ENCODE measurements at regions not wholly inside any gene's neighbourhood (a gene's known extent, or its start where the extent isn't known, plus 50 kb on each side); places are given as distances from the start of the nearest gene placed in this dataset.

DNA sequence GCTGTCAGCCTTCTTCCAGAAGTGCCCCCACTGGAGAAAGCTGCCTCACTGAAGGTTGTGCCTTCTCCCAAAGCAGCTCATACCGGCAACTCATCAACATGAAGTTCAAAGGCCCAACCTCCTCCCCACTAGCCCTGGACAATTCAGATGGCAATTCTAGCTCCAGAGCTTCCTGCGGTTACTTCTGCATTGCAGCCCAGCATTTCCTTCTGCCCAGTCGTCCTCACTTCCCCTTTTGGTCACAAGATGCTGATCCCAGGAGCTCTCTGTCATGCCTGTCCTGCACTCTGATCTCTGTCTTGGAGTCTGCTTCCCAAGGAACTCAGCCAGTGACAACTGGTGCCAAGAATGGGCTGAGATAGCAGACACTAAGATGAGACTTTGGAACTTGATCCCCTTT lies 178.2 kb upstream of the SOX9 start:
- H3K4me1 ChIP-seq (ENCODE audit: control insufficient read depth, insufficient read depth, low read length) = no peaks in the 10 kb centered on the region
- TF ChIP-seq, protein P1, sequence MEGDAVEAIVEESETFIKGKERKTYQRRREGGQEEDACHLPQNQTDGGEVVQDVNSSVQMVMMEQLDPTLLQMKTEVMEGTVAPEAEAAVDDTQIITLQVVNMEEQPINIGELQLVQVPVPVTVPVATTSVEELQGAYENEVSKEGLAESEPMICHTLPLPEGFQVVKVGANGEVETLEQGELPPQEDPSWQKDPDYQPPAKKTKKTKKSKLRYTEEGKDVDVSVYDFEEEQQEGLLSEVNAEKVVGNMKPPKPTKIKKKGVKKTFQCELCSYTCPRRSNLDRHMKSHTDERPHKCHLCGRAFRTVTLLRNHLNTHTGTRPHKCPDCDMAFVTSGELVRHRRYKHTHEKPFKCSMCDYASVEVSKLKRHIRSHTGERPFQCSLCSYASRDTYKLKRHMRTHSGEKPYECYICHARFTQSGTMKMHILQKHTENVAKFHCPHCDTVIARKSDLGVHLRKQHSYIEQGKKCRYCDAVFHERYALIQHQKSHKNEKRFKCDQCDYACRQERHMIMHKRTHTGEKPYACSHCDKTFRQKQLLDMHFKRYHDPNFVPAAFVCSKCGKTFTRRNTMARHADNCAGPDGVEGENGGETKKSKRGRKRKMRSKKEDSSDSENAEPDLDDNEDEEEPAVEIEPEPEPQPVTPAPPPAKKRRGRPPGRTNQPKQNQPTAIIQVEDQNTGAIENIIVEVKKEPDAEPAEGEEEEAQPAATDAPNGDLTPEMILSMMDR (IDR thresholded peaks at IDR 0.05) = no peak
- TF ChIP-seq TCF7L2 (IDR thresholded peaks at IDR 0.05; ENCODE audit: low read depth, low read length) = no peak
- TF ChIP-seq, protein P2, sequence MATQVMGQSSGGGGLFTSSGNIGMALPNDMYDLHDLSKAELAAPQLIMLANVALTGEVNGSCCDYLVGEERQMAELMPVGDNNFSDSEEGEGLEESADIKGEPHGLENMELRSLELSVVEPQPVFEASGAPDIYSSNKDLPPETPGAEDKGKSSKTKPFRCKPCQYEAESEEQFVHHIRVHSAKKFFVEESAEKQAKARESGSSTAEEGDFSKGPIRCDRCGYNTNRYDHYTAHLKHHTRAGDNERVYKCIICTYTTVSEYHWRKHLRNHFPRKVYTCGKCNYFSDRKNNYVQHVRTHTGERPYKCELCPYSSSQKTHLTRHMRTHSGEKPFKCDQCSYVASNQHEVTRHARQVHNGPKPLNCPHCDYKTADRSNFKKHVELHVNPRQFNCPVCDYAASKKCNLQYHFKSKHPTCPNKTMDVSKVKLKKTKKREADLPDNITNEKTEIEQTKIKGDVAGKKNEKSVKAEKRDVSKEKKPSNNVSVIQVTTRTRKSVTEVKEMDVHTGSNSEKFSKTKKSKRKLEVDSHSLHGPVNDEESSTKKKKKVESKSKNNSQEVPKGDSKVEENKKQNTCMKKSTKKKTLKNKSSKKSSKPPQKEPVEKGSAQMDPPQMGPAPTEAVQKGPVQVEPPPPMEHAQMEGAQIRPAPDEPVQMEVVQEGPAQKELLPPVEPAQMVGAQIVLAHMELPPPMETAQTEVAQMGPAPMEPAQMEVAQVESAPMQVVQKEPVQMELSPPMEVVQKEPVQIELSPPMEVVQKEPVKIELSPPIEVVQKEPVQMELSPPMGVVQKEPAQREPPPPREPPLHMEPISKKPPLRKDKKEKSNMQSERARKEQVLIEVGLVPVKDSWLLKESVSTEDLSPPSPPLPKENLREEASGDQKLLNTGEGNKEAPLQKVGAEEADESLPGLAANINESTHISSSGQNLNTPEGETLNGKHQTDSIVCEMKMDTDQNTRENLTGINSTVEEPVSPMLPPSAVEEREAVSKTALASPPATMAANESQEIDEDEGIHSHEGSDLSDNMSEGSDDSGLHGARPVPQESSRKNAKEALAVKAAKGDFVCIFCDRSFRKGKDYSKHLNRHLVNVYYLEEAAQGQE (IDR thresholded peaks at IDR 0.05; ENCODE audit: insufficient read depth in 1 of 2, low read depth in 2 of 2, low read length in 1 of 2) = no peak
- BruUV-seq (replicated peaks) = no TSS peak
- in situ Hi-C loops (cut with HindIII; ENCODE audit: low pct_unique_long_range_greater_than_20kb, low sequenced_read_pairs) = no loop called here
- intact Hi-C loops (cut with micrococcal nuclease; ENCODE audit: unreplicated experiment) = no loop called here
- no peaks in the 10 kb centered on the region for H3K36me3 ChIP-seq (ENCODE audit: control insufficient read depth, insufficient read depth, low read length)
- no peak overlapping the region for H3K27ac ChIP-seq (ENCODE audit: low read length)
- ATAC-seq (no peak), DNase-seq (ENCODE audit: low read depth, low spot score) (no peak)
- POLR2A ChIA-PET = no interaction called here
- H3K9me3 ChIP-seq (ENCODE audit: control insufficient read depth, insufficient read depth, low read depth, low read length) = no peaks in the 10 kb centered on the region
- CTCF ChIA-PET = no interaction called here
- no peaks in the 10 kb centered on the region for H3K27me3 ChIP-seq (ENCODE audit: control insufficient read depth, insufficient read depth, low read length)
- no peak overlapping the region for H3K4me3 ChIP-seq (ENCODE audit: low read depth in 2 of 2, low read length in 2 of 2)

DNA sequence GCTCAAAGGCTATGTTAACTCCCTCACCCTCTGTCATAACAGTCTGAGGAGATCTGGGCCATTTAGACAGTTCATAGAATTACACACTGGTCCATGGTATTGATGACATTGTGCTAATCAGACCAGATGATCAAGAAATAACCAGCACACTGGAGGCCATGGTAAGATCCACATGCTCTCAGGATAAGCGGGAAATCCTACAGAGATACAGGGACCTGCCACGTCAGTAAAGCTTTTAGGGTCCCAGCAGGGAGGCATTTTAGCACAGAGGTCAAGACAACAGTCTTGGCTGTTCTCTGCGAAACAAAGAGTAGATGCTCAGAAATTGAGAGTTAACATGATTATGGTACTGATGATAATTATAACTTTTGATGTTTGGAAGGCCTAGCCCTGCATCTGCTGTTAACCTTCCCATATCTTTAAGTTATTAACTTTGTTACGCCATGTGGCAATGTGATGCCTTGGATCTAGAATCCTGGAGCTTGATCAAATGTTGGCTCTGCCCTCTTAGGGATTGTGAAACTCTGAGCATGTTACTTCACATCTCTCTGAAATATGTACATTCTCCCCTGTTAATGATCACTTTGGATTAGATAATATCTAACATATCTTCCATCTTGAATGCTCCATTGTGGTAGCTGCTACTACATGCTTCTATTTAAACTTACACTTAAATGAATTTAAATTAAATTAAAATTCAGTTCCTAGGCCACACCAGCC lies 172.0 kb upstream of the SOX9 start:
- Histone ChIP-seq H3K36me3 (ENCODE audit: control insufficient read depth, insufficient read depth, low read length) (no peaks in the 10 kb centered on the region), H3K4me3 (ENCODE audit: low read depth in 2 of 2, low read length in 2 of 2) (no peak overlapping the region), H3K27me3 (ENCODE audit: control insufficient read depth, insufficient read depth, low read length) (0 out of 2 replicates have a peak, but pooled peaks cover 3% of the 10 kb centered on the region), H3K4me1 (ENCODE audit: control insufficient read depth, insufficient read depth, low read length) (no peaks in the 10 kb centered on the region), H3K9me3 (ENCODE audit: control insufficient read depth, insufficient read depth, low read depth, low read length) (no peaks in the 10 kb centered on the region), H3K27ac (ENCODE audit: low read length) (no peak overlapping the region)
- CTCF ChIA-PET = interaction anchor here (0.6 kb wide), 1 partner anchor 606 kb away, joined by 3 read pairs; no protein-coding TSS in a partner anchor
- no peak for DNase-seq (ENCODE audit: low read depth, low spot score)
- ATAC-seq = no peak
- in situ Hi-C loops (cut with HindIII; ENCODE audit: low pct_unique_long_range_greater_than_20kb, low sequenced_read_pairs) = no loop called here
- no TSS peak for BruUV-seq (replicated peaks)
- no peak for TF ChIP-seq SIN3A (IDR thresholded peaks at IDR 0.05; ENCODE audit: borderline replicate concordance, insufficient read depth, low read depth, low read length)
- TF ChIP-seq, protein P1 (IDR thresholded peaks at IDR 0.05) = no peak
- TF ChIP-seq TCF7L2 (IDR thresholded peaks at IDR 0.05; ENCODE audit: low read depth, low read length) = no peak
- TF ChIP-seq POLR2AphosphoS5 (IDR thresholded peaks at IDR 0.05; ENCODE audit: low read depth, low read length) = no peak
- TF ChIP-seq, protein P2 (IDR thresholded peaks at IDR 0.05; ENCODE audit: insufficient read depth in 1 of 2, low read depth in 2 of 2, low read length in 1 of 2) = no peak
- intact Hi-C loops (cut with micrococcal nuclease; ENCODE audit: unreplicated experiment) = no loop called here
- POLR2A ChIA-PET = no interaction called here

Data from Panc1 (cell line).